SK-N-MC (cell line): ENCODE measurements at regions not wholly inside any gene's neighbourhood (a gene's known extent, or its start where the extent isn't known, plus 50 kb on each side); places are given as distances from the start of the nearest gene placed in this dataset.

Source experiments
- EZH2 ChIP-seq: fragments of 200-600 bp; sonication (generic); IDR thresholded peaks from one replicate; pipeline ENCODE4 v1.6.1; 2017; ENCODE audit warnings: antibody characterized with exemption
- POLR2AphosphoS5 ChIP-seq: IDR thresholded peaks from 2 replicates; pipeline ENCODE4 v1.6.1; 2012; ENCODE audit warnings: mild to moderate bottlenecking, low read depth, low read length, borderline replicate concordance

DNA sequence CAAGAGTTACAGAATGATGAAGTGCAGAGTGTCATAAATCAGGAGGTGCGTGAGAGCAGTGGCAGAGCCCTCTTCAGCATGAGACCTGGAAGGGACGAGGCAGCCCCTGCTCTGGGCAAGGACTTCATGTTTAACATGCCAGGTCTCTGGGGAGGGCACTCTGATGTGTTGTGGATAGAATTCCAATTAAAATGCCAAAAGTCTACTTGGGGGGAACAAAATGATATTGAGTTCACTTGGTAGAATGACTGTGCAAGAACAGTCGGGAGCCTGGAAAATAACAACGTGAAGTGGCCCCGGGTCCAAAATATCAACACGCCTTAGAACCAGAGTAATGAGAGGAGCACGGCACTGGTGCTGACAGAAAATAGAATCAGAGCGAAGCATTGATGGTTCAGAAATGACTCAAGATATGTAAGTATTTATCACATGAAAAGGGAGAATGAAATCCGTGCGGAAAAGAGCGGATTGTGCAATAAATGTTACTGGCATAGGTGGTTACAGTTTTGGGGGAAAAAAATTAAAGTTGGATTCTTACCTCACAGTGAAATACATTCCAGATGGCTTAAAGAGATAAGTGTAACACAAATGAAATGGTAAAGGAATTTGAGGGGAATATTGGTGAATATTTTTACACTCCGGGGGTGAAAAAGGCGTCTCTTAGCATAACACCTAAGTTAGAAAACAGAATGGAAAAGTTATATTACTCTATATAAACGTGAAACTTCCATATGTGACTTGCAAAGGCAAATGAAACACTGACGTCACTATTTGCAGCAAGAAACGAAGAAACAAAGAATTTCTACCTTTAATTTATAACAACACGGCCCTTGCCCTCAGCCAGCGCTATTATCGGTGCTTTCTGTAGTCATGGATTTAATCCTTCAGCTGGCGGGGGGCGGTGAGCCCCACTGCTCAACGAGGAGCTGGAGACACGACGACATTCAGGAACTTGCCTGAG is 159.4 kb upstream of the TWIST2 start:
- TF ChIP-seq EZH2 = no peak
- TF ChIP-seq POLR2AphosphoS5 = no peak
